A549 (cell line): ENCODE measurements at regions not wholly inside any gene's neighbourhood (a gene's known extent, or its start where the extent isn't known, plus 50 kb on each side); places are given as distances from the start of the nearest gene placed in this dataset.

Source experiments
- ATOH8 ChIP-seq: fragments of 250-450 bp; sonication (Bioruptor Pico); IDR thresholded peaks from 2 replicates; pipeline ENCODE4 v1.5.0; 2020; ENCODE audit warnings: low read depth, mild to moderate bottlenecking, moderate library complexity
- CTCF ChIP-seq: fragments of >200 bp; sonication (Bioruptor Twin); formaldehyde crosslinking; IDR thresholded peaks from 3 replicates; pipeline ENCODE4 v1.5.1; 2016
- MYC ChIP-seq: IDR thresholded peaks from 2 replicates; pipeline ENCODE4 v1.6.1; 2012; ENCODE audit warnings: mild to moderate bottlenecking, inconsistent platforms, low read length, improper control_type of control experiment, borderline replicate concordance
- PHF8 ChIP-seq: fragments of 200-600 bp; sonication (generic); IDR thresholded peaks from 2 replicates; pipeline ENCODE4 v1.6.1; 2016; ENCODE audit warnings: low read depth, mild to moderate bottlenecking, antibody characterized with exemption, moderate library complexity, borderline replicate concordance
- POLR2A ChIP-seq: IDR thresholded peaks from 2 replicates; pipeline ENCODE4 v1.6.1; 2012; ENCODE audit warnings: mild to moderate bottlenecking, low read length
- RFX5 ChIP-seq: fragments of 450-650 bp; IDR thresholded peaks from 2 replicates; pipeline ENCODE4 v1.7.1; 2014; ENCODE audit warnings: antibody characterized with exemption, mild to moderate bottlenecking, moderate library complexity
- SMC3 ChIP-seq: fragments of >200 bp; sonication (Bioruptor Twin); formaldehyde crosslinking; IDR thresholded peaks from 3 replicates; pipeline ENCODE4 v1.6.1; 2018; ENCODE audit warnings: inconsistent platforms
- ZFP36 ChIP-seq: fragments of 450-650 bp; IDR thresholded peaks from 2 replicates; pipeline ENCODE4 v1.6.1; 2014; ENCODE audit warnings: borderline replicate concordance; ENCODE audit not compliant: partially characterized antibody
- TF ChIP-seq, protein P1 (sequence below): IDR thresholded peaks from 2 replicates; pipeline ENCODE4 v1.6.1; 2012; ENCODE audit warnings: low read depth, borderline replicate concordance
- TF ChIP-seq, protein P2 (sequence below): fragments of 450-650 bp; IDR thresholded peaks from 2 replicates; pipeline ENCODE4 v1.6.1; 2014; ENCODE audit warnings: antibody characterized with exemption

GRCh38 chr14:95776798-95777534 lies 63.0 kb upstream of the TCL1A start:
- TF ChIP-seq RFX5 (no peak), SMC3 (no peak), CTCF (no peak), POLR2A (no peak), PHF8 (no peak), ZFP36 (no peak), ATOH8 (CRISPR knock-in tag) (no peak), MYC (no peak)
- TF ChIP-seq, protein P1, sequence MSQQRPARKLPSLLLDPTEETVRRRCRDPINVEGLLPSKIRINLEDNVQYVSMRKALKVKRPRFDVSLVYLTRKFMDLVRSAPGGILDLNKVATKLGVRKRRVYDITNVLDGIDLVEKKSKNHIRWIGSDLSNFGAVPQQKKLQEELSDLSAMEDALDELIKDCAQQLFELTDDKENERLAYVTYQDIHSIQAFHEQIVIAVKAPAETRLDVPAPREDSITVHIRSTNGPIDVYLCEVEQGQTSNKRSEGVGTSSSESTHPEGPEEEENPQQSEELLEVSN: no peak
- TF ChIP-seq, protein P2, sequence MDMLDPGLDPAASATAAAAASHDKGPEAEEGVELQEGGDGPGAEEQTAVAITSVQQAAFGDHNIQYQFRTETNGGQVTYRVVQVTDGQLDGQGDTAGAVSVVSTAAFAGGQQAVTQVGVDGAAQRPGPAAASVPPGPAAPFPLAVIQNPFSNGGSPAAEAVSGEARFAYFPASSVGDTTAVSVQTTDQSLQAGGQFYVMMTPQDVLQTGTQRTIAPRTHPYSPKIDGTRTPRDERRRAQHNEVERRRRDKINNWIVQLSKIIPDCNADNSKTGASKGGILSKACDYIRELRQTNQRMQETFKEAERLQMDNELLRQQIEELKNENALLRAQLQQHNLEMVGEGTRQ: no peak
